Sigmoid colon (tissue), 4 donors: ENCODE measurements at regions not wholly inside any gene's neighbourhood (a gene's known extent, or its start where the extent isn't known, plus 50 kb on each side); places are given as distances from the start of the nearest gene placed in this dataset.

Experiments used
- CTCF ChIP-seq, 4 experiments: fragments of 450-650 bp in 3 of 4; fragments of 200-600 bp in 1 of 4; IDR thresholded peaks; one replicate each; pipeline ENCODE4 v1.5.1; 2016 to 2019; ENCODE audit warnings: antibody characterized with exemption in 4 of 4, mild to moderate bottlenecking in 3 of 4, moderate library complexity in 2 of 4
- POLR2AphosphoS5 ChIP-seq, 4 donors: sonication (generic); formaldehyde crosslinking; IDR thresholded peaks; one replicate each; pipeline ENCODE4 v1.6.1; 2017; ENCODE audit warnings: antibody characterized with exemption in 4 of 4

- TF ChIP-seq CTCF (IDR thresholded peaks at IDR 0.05) (no peak), POLR2AphosphoS5 (IDR thresholded peaks at IDR 0.05) (no peak)
Measured at GRCh38 chr3:194744826-194745225, 59.1 kb downstream of the FAM43A start.
